ENCODE measurements at regions not wholly inside any gene's neighbourhood (a gene's known extent, or its start where the extent isn't known, plus 50 kb on each side); places are given as distances from the start of the nearest gene placed in this dataset.

GRCh38 chr2:67797801-67798540 is 264.8 kb downstream of the C1D start:
- Histone ChIP-seq H4K20me1 (ENCODE audit: insufficient read depth, low read length) (no peaks in the 10 kb centered on the region), H2AFZ (ENCODE audit: low read length) (no peak overlapping the region), H3K9me3 (ENCODE audit: low read length) (no peaks in the 10 kb centered on the region), H3K4me3 (replicated peaks in 1 of 3; ENCODE audit: insufficient read depth in 1 of 3, low read depth in 2 of 3, low read length in 3 of 3) (no peak overlapping the region), H3K27me3 (ENCODE audit: control insufficient read depth in 1 of 2, insufficient read depth in 2 of 2, low read length in 2 of 2) (no peaks in the 10 kb centered on the region), H3K4me1 (ENCODE audit: insufficient read depth, low read length) (no peaks in the 10 kb centered on the region), H3K79me2 (ENCODE audit: insufficient read depth, low read length) (no peaks in the 10 kb centered on the region), H3K9ac (ENCODE audit: insufficient read depth, low read depth, low read length) (no peak overlapping the region), H3K36me3 (replicated peaks in 1 of 2; ENCODE audit: control insufficient read depth in 1 of 2, insufficient read depth in 2 of 2, low read length in 2 of 2) (no peaks in the 10 kb centered on the region), H3K4me2 (ENCODE audit: low read depth, low read length) (no peak overlapping the region), H3K27ac (ENCODE audit: extremely low read length, insufficient read depth, low read length) (no peak overlapping the region)
- in situ Hi-C loops (cut with HindIII; ENCODE audit: extremely low pct_ligation_motif_present, low pct_unique_long_range_greater_than_20kb) (no loop called here), intact Hi-C loops (cut with micrococcal nuclease; ENCODE audit: unreplicated experiment) (no loop called here)
- ChIA-PET POLR2A (no interaction called here), CTCF (ENCODE audit: low intra/inter-chr PET ratio, low total read pairs) (no interaction called here)
- ATAC-seq: no peak
- no peak for FAIRE-seq
- 7% methylated on average over 7 of the region's 7 CpGs for WGBS (ENCODE audit: low lambda C conversion rate)
- DNase-seq (ENCODE audit: low spot score): no peak
- TF ChIP-seq LCORL (IDR thresholded peaks at IDR 0.05) (peak; percentile 83), LCORL (CRISPR knock-in tag; IDR thresholded peaks at IDR 0.05) (no peak), HDAC1 (CRISPR knock-in tag; IDR thresholded peaks at IDR 0.05) (no peak), TEF (CRISPR knock-in tag; IDR thresholded peaks at IDR 0.05) (no peak), MED8 (CRISPR knock-in tag; IDR thresholded peaks at IDR 0.05; ENCODE audit: insufficient replicate concordance) (no peak)
- BruUV-seq (replicated peaks): no TSS peak

- H4K20me1 ChIP-seq (ENCODE audit: insufficient read depth, low read length): no peaks in the 10 kb centered on the region
- in situ Hi-C loops (cut with HindIII; ENCODE audit: extremely low pct_ligation_motif_present, low pct_unique_long_range_greater_than_20kb): no loop called here
- no peak for ATAC-seq
- H3K4me3 ChIP-seq (replicated peaks in 1 of 3; ENCODE audit: insufficient read depth in 1 of 3, low read depth in 2 of 3, low read length in 3 of 3): no peak overlapping the region
- CTCF ChIA-PET (ENCODE audit: low intra/inter-chr PET ratio, low total read pairs): no interaction called here
- POLR2A ChIA-PET: no interaction called here
- no peak overlapping the region for H3K4me2 ChIP-seq (ENCODE audit: low read depth, low read length)
- no peak for DNase-seq (ENCODE audit: low spot score)
- no peak overlapping the region for H3K27ac ChIP-seq (ENCODE audit: extremely low read length, insufficient read depth, low read length)
- intact Hi-C loops (cut with micrococcal nuclease; ENCODE audit: unreplicated experiment): no loop called here
- no peaks in the 10 kb centered on the region for H3K9me3 ChIP-seq (ENCODE audit: low read length)
- no peak for FAIRE-seq
- no peaks in the 10 kb centered on the region for H3K4me1 ChIP-seq (ENCODE audit: insufficient read depth, low read length)
- no peak overlapping the region for H2AFZ ChIP-seq (ENCODE audit: low read length)
- H3K27me3 ChIP-seq (ENCODE audit: control insufficient read depth in 1 of 2, insufficient read depth in 2 of 2, low read length in 2 of 2): no peaks in the 10 kb centered on the region
- H3K9ac ChIP-seq (ENCODE audit: insufficient read depth, low read depth, low read length): no peak overlapping the region
- 3% methylated on average over 5 of the region's 5 CpGs for WGBS (ENCODE audit: low lambda C conversion rate)
- H3K36me3 ChIP-seq (replicated peaks in 1 of 2; ENCODE audit: control insufficient read depth in 1 of 2, insufficient read depth in 2 of 2, low read length in 2 of 2): no peaks in the 10 kb centered on the region
- no peaks in the 10 kb centered on the region for H3K79me2 ChIP-seq (ENCODE audit: insufficient read depth, low read length)
- BruUV-seq (replicated peaks): no TSS peak
- TF ChIP-seq, protein P1, sequence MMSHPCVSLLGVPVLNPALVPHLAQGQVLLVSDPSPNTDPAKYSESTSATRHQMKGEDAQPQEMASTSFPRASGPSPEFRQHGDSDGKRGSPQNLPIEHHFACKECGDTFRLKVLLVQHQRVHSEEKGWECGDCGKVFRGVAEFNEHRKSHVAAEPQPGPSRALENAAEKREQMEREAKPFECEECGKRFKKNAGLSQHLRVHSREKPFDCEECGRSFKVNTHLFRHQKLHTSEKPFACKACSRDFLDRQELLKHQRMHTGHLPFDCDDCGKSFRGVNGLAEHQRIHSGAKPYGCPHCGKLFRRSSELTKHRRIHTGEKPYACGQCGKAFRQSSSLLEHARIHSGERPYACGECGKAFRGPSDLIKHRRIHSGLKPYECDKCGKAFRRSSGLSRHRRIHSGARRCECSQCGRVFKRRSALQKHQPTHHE (CRISPR knock-in tag; IDR thresholded peaks at IDR 0.05; ENCODE audit: borderline replicate concordance): no peak
- TF ChIP-seq SP1 (IDR thresholded peaks at IDR 0.05) (no peak), SP1 (CRISPR knock-in tag; IDR thresholded peaks at IDR 0.05) (no peak), ZNF724P (CRISPR knock-in tag; IDR thresholded peaks at IDR 0.05; ENCODE audit: borderline replicate concordance) (no peak), GTF2F1 (IDR thresholded peaks at IDR 0.05; ENCODE audit: low read length) (no peak), RFXAP (CRISPR knock-in tag; IDR thresholded peaks at IDR 0.05; ENCODE audit: borderline replicate concordance) (no peak), MAFK (conservative IDR thresholded peaks at IDR 0.05 in 1 of 2, IDR thresholded peaks at IDR 0.05 in 1 of 2; ENCODE audit: low read length in 2 of 2) (no peak), SATB2 (CRISPR knock-in tag; IDR thresholded peaks at IDR 0.05) (no peak), MEIS2 (CRISPR knock-in tag; IDR thresholded peaks at IDR 0.05) (no peak), ZNF780A (CRISPR knock-in tag; IDR thresholded peaks at IDR 0.05) (no peak), NFYB (CRISPR knock-in tag; IDR thresholded peaks at IDR 0.05) (no peak)
- TF ChIP-seq, protein P2, sequence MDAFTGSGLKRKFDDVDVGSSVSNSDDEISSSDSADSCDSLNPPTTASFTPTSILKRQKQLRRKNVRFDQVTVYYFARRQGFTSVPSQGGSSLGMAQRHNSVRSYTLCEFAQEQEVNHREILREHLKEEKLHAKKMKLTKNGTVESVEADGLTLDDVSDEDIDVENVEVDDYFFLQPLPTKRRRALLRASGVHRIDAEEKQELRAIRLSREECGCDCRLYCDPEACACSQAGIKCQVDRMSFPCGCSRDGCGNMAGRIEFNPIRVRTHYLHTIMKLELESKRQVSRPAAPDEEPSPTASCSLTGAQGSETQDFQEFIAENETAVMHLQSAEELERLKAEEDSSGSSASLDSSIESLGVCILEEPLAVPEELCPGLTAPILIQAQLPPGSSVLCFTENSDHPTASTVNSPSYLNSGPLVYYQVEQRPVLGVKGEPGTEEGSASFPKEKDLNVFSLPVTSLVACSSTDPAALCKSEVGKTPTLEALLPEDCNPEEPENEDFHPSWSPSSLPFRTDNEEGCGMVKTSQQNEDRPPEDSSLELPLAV (CRISPR knock-in tag; conservative IDR thresholded peaks at IDR 0.05; ENCODE audit: low read depth): no peak
Observed at GRCh38 chr2:67798541-67799160, 264.2 kb downstream of the C1D start.
